Loucy (cell line): ENCODE measurements at regions not wholly inside any gene's neighbourhood (a gene's known extent, or its start where the extent isn't known, plus 50 kb on each side); places are given as distances from the start of the nearest gene placed in this dataset.

Experiments
- H2AFZ ChIP-seq: fragments of 200-600 bp; sonication (generic); 2 replicates; pipeline ENCODE4 v1.6.0; 2016; ENCODE audit warnings: antibody characterized with exemption, mild to moderate bottlenecking, low read length, moderate library complexity
- H3F3A ChIP-seq: fragments of 200-600 bp; 2 replicates; pipeline ENCODE4 v1.6.0; 2016; ENCODE audit warnings: antibody characterized with exemption, low read depth, mild to moderate bottlenecking
- H3K27me3 ChIP-seq: fragments of 200-600 bp; sonication (generic); 2 replicates; pipeline ENCODE4 v1.6.1; 2014; ENCODE audit warnings: low read length, mild to moderate bottlenecking; ENCODE audit not compliant: insufficient read depth, poor library complexity, severe bottlenecking
- H3K36me3 ChIP-seq: fragments of 200-600 bp; sonication (generic); 2 replicates; pipeline ENCODE4 v1.6.1; 2016; ENCODE audit warnings: low read length; ENCODE audit not compliant: insufficient read depth
- H3K4me1 ChIP-seq: fragments of 200-600 bp; sonication (generic); 2 replicates; pipeline ENCODE4 v1.5.1; 2014; ENCODE audit warnings: low read length, mild to moderate bottlenecking; ENCODE audit not compliant: insufficient read depth, poor library complexity, severe bottlenecking
- H3K4me2 ChIP-seq: fragments of 200-600 bp; sonication (generic); 2 replicates; pipeline ENCODE4 v1.6.0; 2014; ENCODE audit warnings: antibody characterized with exemption, low read length, low read depth, mild to moderate bottlenecking; ENCODE audit not compliant: poor library complexity, severe bottlenecking
- H3K4me3 ChIP-seq: fragments of 200-600 bp; sonication (generic); 2 replicates; pipeline ENCODE4 v1.5.1; 2014; ENCODE audit warnings: low read length, mild to moderate bottlenecking, mixed read lengths; ENCODE audit not compliant: poor library complexity, severe bottlenecking
- H3K79me2 ChIP-seq: fragments of 200-600 bp; sonication (generic); 2 replicates; pipeline ENCODE4 v1.6.1; 2014; ENCODE audit warnings: low read length; ENCODE audit not compliant: insufficient read depth
- H3K9ac ChIP-seq: fragments of 200-600 bp; sonication (generic); 2 replicates; pipeline ENCODE4 v1.6.0; 2014; ENCODE audit warnings: mild to moderate bottlenecking, low read depth, low read length, moderate library complexity; ENCODE audit not compliant: poor library complexity, severe bottlenecking
- H3K9me2 ChIP-seq: fragments of 200-600 bp; sonication (generic); replicated peaks from 2 replicates; pipeline ENCODE4 v1.6.1; 2016; ENCODE audit warnings: low read depth, low read length, mixed read lengths
- H3K9me3 ChIP-seq: fragments of 200-600 bp; sonication (generic); 2 replicates; pipeline ENCODE4 v1.6.1; 2014; ENCODE audit warnings: mild to moderate bottlenecking, antibody characterized with exemption, low read length, low read depth; ENCODE audit not compliant: insufficient read depth
- H4K20me1 ChIP-seq: fragments of 200-600 bp; sonication (generic); 2 replicates; pipeline ENCODE4 v1.6.0; 2014; ENCODE audit warnings: antibody characterized with exemption, low read length, mild to moderate bottlenecking; ENCODE audit not compliant: insufficient read depth, poor library complexity, severe bottlenecking
- CTCF ChIP-seq: fragments of 200-600 bp; sonication (generic); conservative IDR thresholded peaks from 2 replicates; pipeline ENCODE4 v1.5.1; 2014; ENCODE audit warnings: mild to moderate bottlenecking, antibody characterized with exemption, low read length
- EZH2phosphoT487 ChIP-seq: fragments of 200-600 bp; IDR thresholded peaks from 2 replicates; pipeline ENCODE4 v1.6.1; 2018; ENCODE audit warnings: antibody characterized with exemption, mild to moderate bottlenecking, moderate library complexity, borderline replicate concordance

GRCh38 chr6:11332463-11332862 lies 100.0 kb upstream of the NEDD9 start:
- H3K79me2 ChIP-seq, result no peaks in the 10 kb centered on the region

GRCh38 chr6:11331111-11331510 lies 98.6 kb upstream of the NEDD9 start:
- H3F3A ChIP-seq, result peaks cover 2% of the 10 kb centered on the region; the same call in 1 of the 2 replicates
- H3K9ac ChIP-seq, result peak overlapping the region; percentile 11
- H3K9me3 ChIP-seq, result no peaks in the 10 kb centered on the region
- H3K36me3 ChIP-seq, result no peaks in the 10 kb centered on the region
- H3K79me2 ChIP-seq, result no peaks in the 10 kb centered on the region
- H2AFZ ChIP-seq, result no peak overlapping the region
- no peaks in the 10 kb centered on the region for H4K20me1 ChIP-seq
- H3K4me1 ChIP-seq, result peaks cover 34% of the 10 kb centered on the region
- TF ChIP-seq EZH2phosphoT487 (no peak), CTCF (no peak)
- peak overlapping the region; percentile 54 for H3K4me2 ChIP-seq
- H3K27me3 ChIP-seq, result no peaks in the 10 kb centered on the region
- H3K4me3 ChIP-seq, result peak overlapping the region; percentile 6
- H3K9me2 ChIP-seq, result no peaks in the 10 kb centered on the region

More at GRCh38 chr6:11332463-11332862, 100.0 kb upstream of the NEDD9 start:
- Histone ChIP-seq H3K4me3 (no peak overlapping the region), H4K20me1 (no peaks in the 10 kb centered on the region), H3K27me3 (no peaks in the 10 kb centered on the region), H3K4me2 (no peak overlapping the region), H2AFZ (no peak overlapping the region), H3K9me2 (no peaks in the 10 kb centered on the region), H3F3A (peaks cover 2% of the 10 kb centered on the region; the same call in 1 of the 2 replicates), H3K9me3 (no peaks in the 10 kb centered on the region), H3K9ac (no peak overlapping the region), H3K4me1 (peaks cover 34% of the 10 kb centered on the region), H3K36me3 (no peaks in the 10 kb centered on the region)
- TF ChIP-seq EZH2phosphoT487 (no peak), CTCF (no peak)

DNA sequence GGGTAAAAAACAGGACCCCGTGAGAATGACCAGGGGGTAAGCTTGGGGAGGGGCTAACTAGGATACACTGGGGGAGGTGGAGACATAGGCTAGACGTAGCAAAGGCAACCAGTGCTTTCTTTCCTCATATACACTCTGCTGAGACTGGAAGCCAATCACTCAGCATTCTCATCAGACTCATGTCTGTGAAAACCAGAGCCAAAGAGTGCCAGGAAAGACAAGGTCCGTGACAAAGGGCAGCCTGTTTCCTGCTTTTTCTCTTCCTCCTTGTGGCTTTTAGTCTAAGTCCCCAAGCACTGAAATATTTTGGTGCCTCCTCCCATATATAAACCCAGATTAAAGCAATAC lies 97.9 kb upstream of the NEDD9 start:
- Histone ChIP-seq H3K4me1 (peaks cover 34% of the 10 kb centered on the region), H3F3A (peaks cover 2% of the 10 kb centered on the region; the same call in 1 of the 2 replicates), H3K9me3 (no peaks in the 10 kb centered on the region), H4K20me1 (no peaks in the 10 kb centered on the region), H3K4me2 (peak overlapping the region; percentile 54), H3K9me2 (no peaks in the 10 kb centered on the region), H3K79me2 (no peaks in the 10 kb centered on the region), H3K27me3 (no peaks in the 10 kb centered on the region), H3K9ac (peak overlapping the region; percentile 11), H2AFZ (no peak overlapping the region; the same call in 1 of the 2 replicates), H3K36me3 (no peaks in the 10 kb centered on the region), H3K4me3 (peak overlapping the region; percentile 6)
- TF ChIP-seq CTCF, result no peak
- no peak for TF ChIP-seq EZH2phosphoT487
